KMS-11 (cell line): ENCODE measurements at regions not wholly inside any gene's neighbourhood (a gene's known extent, or its start where the extent isn't known, plus 50 kb on each side); places are given as distances from the start of the nearest gene placed in this dataset.

Source experiments
- H2AFZ ChIP-seq: fragments of 200-600 bp; sonication (generic); 2 replicates; pipeline ENCODE4 v1.6.1; 2016; ENCODE audit warnings: antibody characterized with exemption, mixed run types, low read depth
- H3K27ac ChIP-seq: fragments of 200-600 bp; sonication (generic); 2 replicates; pipeline ENCODE4 v1.6.1; 2016; ENCODE audit warnings: mild to moderate bottlenecking, mixed run types
- H3K27me3 ChIP-seq: fragments of 200-600 bp; sonication (generic); 2 replicates; pipeline ENCODE4 v1.6.1; 2017; ENCODE audit warnings: mild to moderate bottlenecking, low read depth, mixed run types, moderate library complexity; ENCODE audit not compliant: insufficient read depth
- H3K36me3 ChIP-seq: fragments of 200-600 bp; sonication (generic); 2 replicates; pipeline ENCODE4 v1.6.1; 2017; ENCODE audit warnings: mild to moderate bottlenecking, mixed run types; ENCODE audit not compliant: insufficient read depth
- H3K4me1 ChIP-seq: fragments of 200-600 bp; sonication (generic); 2 replicates; pipeline ENCODE4 v1.6.1; 2016; ENCODE audit warnings: mild to moderate bottlenecking, low read depth, mixed run types; ENCODE audit not compliant: poor library complexity, severe bottlenecking
- H3K4me2 ChIP-seq: fragments of 200-600 bp; sonication (generic); 2 replicates; pipeline ENCODE4 v1.7.0; 2016; ENCODE audit warnings: mild to moderate bottlenecking, mixed run types
- H3K4me3 ChIP-seq: fragments of 200-600 bp; sonication (generic); IDR thresholded peaks from 2 replicates; pipeline ENCODE4 v1.6.1; 2017; ENCODE audit warnings: low read depth, low read length, mixed read lengths; ENCODE audit not compliant: insufficient read depth
- H3K79me2 ChIP-seq: fragments of 200-600 bp; sonication (generic); 2 replicates; pipeline ENCODE4 v1.6.1; 2016; ENCODE audit warnings: low read depth, mixed run types; ENCODE audit not compliant: insufficient read depth
- H3K9ac ChIP-seq: fragments of 200-600 bp; sonication (generic); 2 replicates; pipeline ENCODE4 v1.6.1; 2016; ENCODE audit warnings: mild to moderate bottlenecking, mixed run types
- H4K20me1 ChIP-seq: fragments of 200-600 bp; sonication (generic); 2 replicates; pipeline ENCODE4 v1.6.1; 2016; ENCODE audit warnings: mild to moderate bottlenecking, mixed run types; ENCODE audit not compliant: insufficient read depth
- TF ChIP-seq, protein P1 (sequence below): fragments of 200-600 bp; sonication (generic); conservative IDR thresholded peaks from 2 replicates; pipeline ENCODE4 v1.6.1; 2017; ENCODE audit warnings: low read depth, mild to moderate bottlenecking, antibody characterized with exemption, low read length, moderate library complexity, mixed read lengths

DNA sequence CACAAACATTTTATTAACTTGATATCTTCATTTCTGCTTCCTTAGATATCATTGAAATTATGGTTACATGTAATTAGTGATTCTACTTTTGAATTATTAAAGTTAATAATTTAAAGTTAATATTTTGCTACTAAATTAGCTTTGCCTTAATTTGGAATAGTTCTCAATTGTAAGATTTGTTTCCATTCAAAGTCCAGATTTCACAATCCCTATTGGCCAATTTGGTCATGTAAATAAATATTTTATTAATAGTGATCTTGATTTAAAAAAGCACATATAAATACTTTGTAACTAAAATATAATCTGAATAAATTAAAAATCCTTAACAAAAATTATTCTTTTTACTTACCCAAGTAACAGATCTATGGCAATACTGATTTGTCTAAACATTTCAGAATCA is 1558.6 kb downstream of the NCAM2 start:
- no peak overlapping the region for H3K27ac ChIP-seq
- TF ChIP-seq, protein P1, sequence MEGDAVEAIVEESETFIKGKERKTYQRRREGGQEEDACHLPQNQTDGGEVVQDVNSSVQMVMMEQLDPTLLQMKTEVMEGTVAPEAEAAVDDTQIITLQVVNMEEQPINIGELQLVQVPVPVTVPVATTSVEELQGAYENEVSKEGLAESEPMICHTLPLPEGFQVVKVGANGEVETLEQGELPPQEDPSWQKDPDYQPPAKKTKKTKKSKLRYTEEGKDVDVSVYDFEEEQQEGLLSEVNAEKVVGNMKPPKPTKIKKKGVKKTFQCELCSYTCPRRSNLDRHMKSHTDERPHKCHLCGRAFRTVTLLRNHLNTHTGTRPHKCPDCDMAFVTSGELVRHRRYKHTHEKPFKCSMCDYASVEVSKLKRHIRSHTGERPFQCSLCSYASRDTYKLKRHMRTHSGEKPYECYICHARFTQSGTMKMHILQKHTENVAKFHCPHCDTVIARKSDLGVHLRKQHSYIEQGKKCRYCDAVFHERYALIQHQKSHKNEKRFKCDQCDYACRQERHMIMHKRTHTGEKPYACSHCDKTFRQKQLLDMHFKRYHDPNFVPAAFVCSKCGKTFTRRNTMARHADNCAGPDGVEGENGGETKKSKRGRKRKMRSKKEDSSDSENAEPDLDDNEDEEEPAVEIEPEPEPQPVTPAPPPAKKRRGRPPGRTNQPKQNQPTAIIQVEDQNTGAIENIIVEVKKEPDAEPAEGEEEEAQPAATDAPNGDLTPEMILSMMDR: no peak
- no peak overlapping the region for H3K4me2 ChIP-seq
- H3K36me3 ChIP-seq: no peaks in the 10 kb centered on the region
- H3K79me2 ChIP-seq: no peaks in the 10 kb centered on the region
- no peaks in the 10 kb centered on the region for H3K27me3 ChIP-seq
- H3K4me1 ChIP-seq: no peaks in the 10 kb centered on the region
- H4K20me1 ChIP-seq: no peaks in the 10 kb centered on the region
- no peak overlapping the region for H3K4me3 ChIP-seq
- no peak overlapping the region for H3K9ac ChIP-seq
- no peak overlapping the region for H2AFZ ChIP-seq

GRCh38 chr21:22561946-22562345 is 1563.7 kb downstream of the NCAM2 start:
- H3K36me3 ChIP-seq: no peaks in the 10 kb centered on the region
- no peaks in the 10 kb centered on the region for H3K27me3 ChIP-seq
- no peak overlapping the region for H3K27ac ChIP-seq
- no peak overlapping the region for H3K4me3 ChIP-seq
- H3K4me1 ChIP-seq: no peaks in the 10 kb centered on the region
- no peaks in the 10 kb centered on the region for H3K79me2 ChIP-seq
- H2AFZ ChIP-seq: no peak overlapping the region
- TF ChIP-seq, protein P1: no peak
- no peak overlapping the region for H3K4me2 ChIP-seq
- no peak overlapping the region for H3K9ac ChIP-seq
- no peaks in the 10 kb centered on the region for H4K20me1 ChIP-seq

- H3K36me3 ChIP-seq: no peaks in the 10 kb centered on the region
- H3K4me3 ChIP-seq: no peak overlapping the region
- H4K20me1 ChIP-seq: no peaks in the 10 kb centered on the region
- TF ChIP-seq, protein P1: no peak
- H3K27ac ChIP-seq: no peak overlapping the region
- H3K4me2 ChIP-seq: no peak overlapping the region
- no peak overlapping the region for H3K9ac ChIP-seq
- H3K27me3 ChIP-seq: no peaks in the 10 kb centered on the region
- no peaks in the 10 kb centered on the region for H3K79me2 ChIP-seq
- no peak overlapping the region for H2AFZ ChIP-seq
- no peaks in the 10 kb centered on the region for H3K4me1 ChIP-seq
These were observed 1575.6 kb downstream of the NCAM2 start for GRCh38 chr21:22573834-22574233.

DNA sequence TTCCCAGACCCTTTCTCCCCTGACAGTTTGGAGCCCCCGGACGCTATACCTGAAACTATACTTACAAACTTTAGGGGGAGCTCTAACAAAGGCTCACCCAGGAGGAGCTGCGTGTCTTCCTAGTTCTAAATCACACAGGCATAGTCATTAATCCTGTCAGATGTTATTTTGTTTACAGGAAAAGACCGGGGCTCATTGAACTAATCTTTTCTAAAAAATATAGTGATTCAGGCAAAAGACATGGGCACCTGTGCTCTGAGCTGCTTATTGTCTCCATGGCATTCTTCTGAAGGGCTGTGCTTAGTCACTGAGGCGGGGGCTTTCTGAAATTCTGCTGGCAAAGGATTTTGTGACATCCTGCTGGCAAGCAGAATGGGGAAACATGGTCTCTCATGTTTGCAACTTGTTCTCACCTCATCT is 1577.0 kb downstream of the NCAM2 start:
- H3K9ac ChIP-seq: peak overlapping the region; percentile 41
- no peaks in the 10 kb centered on the region for H3K4me1 ChIP-seq
- H2AFZ ChIP-seq: peak overlapping the region; percentile 80; the same call in 1 of the 2 replicates
- H4K20me1 ChIP-seq: no peaks in the 10 kb centered on the region
- H3K27ac ChIP-seq: peak overlapping the region; percentile 51; the same call in 1 of the 2 replicates
- H3K4me2 ChIP-seq: peak overlapping the region; percentile 37
- TF ChIP-seq, protein P1: peak; percentile 82
- H3K27me3 ChIP-seq: no peaks in the 10 kb centered on the region
- no peaks in the 10 kb centered on the region for H3K79me2 ChIP-seq
- H3K36me3 ChIP-seq: no peaks in the 10 kb centered on the region
- H3K4me3 ChIP-seq: no peak overlapping the region

- no peaks in the 10 kb centered on the region for H3K36me3 ChIP-seq
- no peak overlapping the region for H3K4me3 ChIP-seq
- H3K79me2 ChIP-seq: no peaks in the 10 kb centered on the region
- no peak overlapping the region for H3K27ac ChIP-seq
- H4K20me1 ChIP-seq: no peaks in the 10 kb centered on the region
- TF ChIP-seq, protein P1: no peak
- no peaks in the 10 kb centered on the region for H3K4me1 ChIP-seq
- no peak overlapping the region for H3K4me2 ChIP-seq
- no peak overlapping the region for H2AFZ ChIP-seq
- no peaks in the 10 kb centered on the region for H3K27me3 ChIP-seq
- H3K9ac ChIP-seq: no peak overlapping the region
These were observed 1581.5 kb downstream of the NCAM2 start for GRCh38 chr21:22579741-22580140.
